D341Med (cell line): ENCODE measurements at regions not wholly inside any gene's neighbourhood (a gene's known extent, or its start where the extent isn't known, plus 50 kb on each side); places are given as distances from the start of the nearest gene placed in this dataset.
"Not testable (repeated sequence)": the region's sequence is repeated elsewhere in the genome, so short reads cannot be mapped to it uniquely, and the experiment has no call there.

Experiments
- DNase-seq: peaks from one replicate; pipeline ENCODE4 v3.0.0; 2012; ENCODE audit warnings: low spot score

DNA sequence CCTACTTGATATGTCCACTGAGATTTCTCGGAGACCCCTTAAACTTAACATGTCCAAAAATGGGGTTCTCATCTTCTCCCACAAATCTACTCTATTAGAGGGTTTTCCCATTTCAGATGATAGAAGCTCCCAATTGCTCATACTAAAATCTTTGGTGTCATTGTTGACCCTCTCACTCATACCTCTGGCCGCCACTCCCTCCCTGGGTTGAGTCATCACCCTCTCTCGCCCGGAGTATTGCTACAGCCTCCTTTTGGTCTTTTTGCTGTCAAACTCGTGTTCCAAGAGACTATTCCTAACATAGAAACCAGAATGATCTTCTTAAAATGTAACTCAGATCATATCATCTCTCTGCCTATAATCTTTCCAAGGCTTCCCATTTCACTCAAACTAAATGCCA lies 91.0 kb upstream of the GNAQ start:
- DNase-seq = no peak

DNA sequence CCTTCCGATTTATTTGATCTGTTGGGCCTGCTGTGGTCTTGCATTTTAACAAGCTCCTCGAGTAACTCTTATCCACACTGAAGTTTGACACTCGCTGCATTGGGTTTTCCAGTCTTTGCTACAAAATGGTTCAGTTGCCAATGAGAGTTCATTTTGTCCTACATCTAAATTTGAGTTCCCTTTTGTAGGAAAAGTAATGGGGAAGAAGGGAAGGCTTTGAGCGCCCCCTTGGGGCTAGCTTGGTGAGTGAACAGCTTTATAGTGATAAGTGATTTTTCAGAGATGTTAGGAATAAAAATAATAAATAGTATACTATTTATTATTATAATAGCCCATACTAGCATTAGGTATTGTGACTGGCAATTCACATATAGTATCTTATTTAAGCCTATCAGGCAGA lies 89.9 kb upstream of the GNAQ start:
- peak; percentile 51 for DNase-seq

DNA sequence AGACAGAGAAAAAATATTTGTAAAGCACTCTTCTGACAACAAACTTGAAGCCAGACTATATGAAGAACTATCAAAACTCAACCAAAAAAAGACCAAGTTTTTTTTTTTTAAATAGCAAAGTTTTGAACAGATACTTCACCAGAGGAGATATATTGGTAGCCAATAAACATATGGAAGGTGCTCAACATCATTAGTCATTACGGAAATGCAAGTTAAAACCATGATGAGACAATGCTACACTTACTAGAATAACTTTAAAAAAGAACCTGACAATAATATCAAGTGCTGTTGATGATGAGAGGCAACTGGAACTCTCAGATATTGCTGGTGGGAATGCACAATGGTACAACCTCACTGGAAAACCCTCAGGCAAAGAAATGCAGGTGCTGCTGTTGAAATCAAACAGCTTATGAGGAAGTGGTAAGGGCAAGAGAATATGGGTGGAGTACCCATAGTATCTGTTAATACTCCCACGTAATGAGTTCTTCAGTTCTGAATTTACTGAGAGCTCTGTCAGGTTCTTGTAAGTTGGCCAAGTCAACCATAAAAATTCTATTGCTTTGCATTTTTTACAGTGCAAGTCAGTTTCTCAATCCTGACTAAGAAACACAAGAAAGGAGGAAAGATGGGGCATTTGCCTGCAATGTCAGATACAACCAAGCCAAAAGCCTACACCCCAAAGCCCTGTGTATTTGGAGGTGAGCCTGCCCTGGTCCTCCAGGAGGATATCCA lies 87.3 kb upstream of the GNAQ start:
- no peak for DNase-seq

DNA sequence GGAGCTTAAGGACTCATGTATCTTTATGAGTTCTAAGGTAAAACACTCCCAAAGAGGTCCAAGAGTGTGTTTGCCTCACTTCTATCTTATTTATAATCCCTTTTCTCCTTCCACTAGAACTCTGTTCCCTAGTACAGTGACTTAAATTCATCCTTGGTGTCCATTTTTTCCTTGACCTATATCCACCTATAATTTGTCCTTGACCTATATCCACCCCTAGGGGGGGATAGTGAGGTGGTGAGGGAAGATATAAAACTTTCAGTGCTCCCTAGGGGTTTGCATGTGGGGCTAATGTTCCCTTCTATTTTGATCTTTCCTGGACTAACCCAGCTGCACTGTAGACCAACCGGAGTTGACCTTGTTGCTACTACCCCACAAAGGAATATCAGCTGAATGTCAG lies 83.5 kb upstream of the GNAQ start:
- no peak for DNase-seq

DNA sequence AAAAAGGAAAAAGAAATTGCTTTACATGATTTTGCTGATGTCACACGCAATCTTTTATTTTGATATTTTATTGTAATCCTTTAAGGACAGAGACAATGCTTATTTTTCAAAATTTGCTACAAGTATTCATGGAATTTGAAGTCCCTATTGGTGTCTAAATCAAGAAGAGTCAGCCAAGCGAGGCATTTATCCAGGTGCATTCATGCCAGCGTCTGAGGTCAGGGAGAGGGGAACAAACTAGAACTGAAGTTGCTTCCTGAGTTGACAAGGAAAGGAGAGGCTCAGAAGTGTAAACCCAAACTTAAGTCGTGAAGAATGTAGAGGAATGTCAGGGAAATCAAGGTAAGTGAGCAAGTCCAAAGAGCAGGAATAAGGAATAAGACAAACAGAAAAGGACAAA lies 83.0 kb upstream of the GNAQ start:
- DNase-seq = no peak

DNA sequence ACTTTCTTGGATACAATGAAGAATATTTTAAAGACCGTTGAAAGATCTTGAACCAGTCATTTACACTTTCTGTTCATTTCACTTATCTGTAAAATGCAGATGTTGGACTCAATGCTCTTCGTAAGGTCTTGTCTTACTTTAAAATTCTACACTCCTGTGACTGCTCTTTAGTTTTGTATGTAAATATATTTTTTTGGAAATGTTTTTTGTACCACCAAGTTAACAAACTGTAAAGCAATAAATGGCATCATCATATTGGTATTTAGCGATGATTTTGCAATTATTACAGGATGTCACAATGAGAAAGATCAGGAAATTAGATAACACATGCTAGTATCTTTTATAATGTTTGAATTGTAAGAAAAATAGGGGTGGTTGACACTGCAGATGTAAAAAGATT lies 80.8 kb upstream of the GNAQ start:
- DNase-seq = no peak

DNA sequence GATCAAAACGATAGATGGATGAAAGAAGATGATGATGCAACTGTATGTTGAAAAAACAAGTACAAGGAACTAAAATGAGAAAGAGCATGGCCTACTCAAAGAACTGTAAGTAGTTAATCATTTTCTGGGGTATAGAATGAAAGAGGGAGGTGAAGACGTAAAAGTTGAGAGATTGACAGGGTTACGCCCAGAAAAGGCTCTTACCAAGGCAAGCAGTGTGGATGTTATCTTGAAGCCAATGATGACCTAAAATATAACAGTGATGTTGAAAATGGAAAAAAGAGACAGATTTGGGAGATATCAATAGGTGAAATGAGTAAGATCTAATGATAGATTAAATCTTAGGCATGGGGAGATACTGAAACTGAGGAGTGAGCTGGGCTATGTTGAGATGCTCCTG lies 80.4 kb upstream of the GNAQ start:
- no peak for DNase-seq

- DNase-seq = no peak
Observed at GRCh38 chr9:78109075-78109474, 77.5 kb upstream of the GNAQ start.

GRCh38 chr9:78106586-78106985 lies 75.0 kb upstream of the GNAQ start:
- not testable (repeated sequence) for DNase-seq

DNA sequence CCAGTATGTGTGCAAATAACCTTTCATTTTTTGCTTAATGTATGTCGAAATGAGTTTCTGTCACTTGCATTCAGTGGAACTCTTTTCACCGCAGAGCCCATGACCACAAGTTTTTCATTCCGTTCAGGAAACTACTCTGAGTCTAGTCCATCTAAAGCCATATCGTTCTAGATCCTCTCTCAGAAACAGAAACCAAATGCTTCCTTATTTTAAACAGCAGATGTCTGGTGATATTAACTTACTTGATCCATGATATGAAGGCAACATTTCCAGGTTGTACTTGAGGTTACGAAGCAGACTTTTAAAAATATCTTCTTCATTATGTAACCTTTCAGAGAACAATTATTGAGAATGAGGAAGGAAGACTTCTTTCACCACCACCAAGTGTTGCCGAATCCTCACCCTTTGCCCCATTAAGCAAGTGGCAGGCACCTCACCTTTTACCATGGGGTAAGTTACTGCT lies 72.4 kb upstream of the GNAQ start:
- DNase-seq = no peak

DNA sequence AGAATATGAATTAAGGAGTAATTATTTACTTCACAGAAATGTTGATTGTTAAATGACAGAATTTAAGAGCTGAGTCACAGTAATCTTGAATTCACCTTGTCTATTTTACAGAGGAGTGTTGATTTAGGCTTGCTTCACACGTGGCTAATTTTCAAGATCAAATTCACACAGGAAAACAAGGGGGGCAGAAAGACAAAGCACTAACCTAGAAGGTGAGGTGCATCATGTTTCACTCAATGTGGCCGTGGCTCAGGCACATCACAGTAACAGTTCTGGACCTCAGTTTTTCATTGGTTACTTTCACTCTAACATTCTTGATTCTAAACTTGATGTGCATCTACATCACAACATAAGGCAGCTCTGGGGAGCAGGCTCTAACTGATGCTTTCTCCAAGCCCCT lies 69.6 kb upstream of the GNAQ start:
- no peak for DNase-seq

DNA sequence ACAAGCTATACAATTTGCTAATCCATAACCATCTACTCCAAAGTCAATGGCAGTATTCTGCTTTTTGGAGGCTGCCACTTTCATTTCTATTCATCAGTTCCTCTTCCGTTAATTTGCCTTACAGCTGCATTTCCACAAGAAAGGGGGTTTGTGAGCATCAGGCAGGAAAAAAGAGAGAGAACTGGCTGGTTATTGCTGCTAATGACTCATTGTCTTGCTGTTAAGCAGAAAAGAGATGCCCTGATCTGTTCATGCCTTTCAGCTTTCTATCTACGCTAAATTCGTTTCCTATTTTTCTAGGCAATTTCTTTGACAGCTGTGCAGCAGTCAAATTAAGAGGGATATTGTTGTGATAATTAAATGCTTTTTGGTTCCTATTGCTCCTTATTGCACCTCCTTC lies 65.9 kb upstream of the GNAQ start:
- no peak for DNase-seq

GRCh38 chr9:78091731-78092130 lies 60.1 kb upstream of the GNAQ start:
- no peak for DNase-seq

GRCh38 chr9:78089111-78089510 lies 57.5 kb upstream of the GNAQ start:
- no peak for DNase-seq

DNA sequence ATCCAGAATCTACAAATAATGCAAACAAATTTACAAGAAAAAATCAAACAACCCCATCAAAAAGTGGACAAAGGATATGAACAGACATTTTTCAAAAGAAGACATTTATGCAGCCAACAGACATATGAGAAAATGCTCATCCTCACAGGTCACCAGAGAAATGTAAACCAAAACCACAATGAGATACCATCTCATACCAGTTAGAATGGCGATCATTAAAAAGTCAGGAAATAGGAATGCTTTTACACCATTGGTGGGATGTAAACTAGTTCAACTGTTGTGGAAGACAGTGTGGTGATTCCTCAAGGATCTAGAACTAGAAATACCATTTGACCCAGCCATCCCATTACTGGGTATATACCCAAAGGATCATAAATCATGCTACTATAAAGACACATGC lies 56.6 kb upstream of the GNAQ start:
- not testable (repeated sequence) for DNase-seq
